GM21786 (cell line): ENCODE measurements at regions not wholly inside any gene's neighbourhood (a gene's known extent, or its start where the extent isn't known, plus 50 kb on each side); places are given as distances from the start of the nearest gene placed in this dataset.

Source experiments
- ATAC-seq: cut with Tn5 transposase; IDR thresholded peaks from one replicate; pipeline ENCODE4 v1.9.1; 2021; ENCODE audit not compliant: unreplicated experiment

DNA sequence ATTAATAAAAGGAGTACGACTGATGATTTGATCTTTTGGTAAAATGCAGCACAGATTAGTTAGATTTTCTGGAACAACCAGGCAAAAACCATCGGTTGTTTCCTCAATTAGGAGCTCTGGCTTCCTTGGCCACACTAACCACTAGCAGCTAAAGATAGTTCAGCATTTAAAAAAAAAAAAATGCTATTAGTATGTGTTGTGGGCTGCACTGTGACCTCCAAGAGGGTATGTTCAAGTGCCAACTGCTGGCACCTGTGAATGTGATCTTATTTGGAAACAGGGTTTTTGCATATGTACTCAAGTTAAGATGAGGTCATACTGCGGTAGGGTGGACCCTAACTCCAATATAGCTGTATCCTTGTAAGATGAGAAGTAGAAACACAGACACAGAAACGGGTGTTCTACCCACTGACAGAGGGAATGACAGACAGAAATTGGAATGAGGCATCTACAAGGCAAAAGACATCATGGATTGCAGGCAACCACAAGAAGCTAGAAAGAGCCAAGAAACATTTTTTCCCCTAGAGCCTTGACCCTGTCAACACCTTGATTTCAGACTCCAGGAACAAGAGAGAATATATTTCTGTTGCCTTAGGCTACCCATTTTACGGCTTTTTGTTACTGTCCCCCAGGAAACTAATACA is 534.6 kb upstream of the ROBO2 start:
- no peak for ATAC-seq

DNA sequence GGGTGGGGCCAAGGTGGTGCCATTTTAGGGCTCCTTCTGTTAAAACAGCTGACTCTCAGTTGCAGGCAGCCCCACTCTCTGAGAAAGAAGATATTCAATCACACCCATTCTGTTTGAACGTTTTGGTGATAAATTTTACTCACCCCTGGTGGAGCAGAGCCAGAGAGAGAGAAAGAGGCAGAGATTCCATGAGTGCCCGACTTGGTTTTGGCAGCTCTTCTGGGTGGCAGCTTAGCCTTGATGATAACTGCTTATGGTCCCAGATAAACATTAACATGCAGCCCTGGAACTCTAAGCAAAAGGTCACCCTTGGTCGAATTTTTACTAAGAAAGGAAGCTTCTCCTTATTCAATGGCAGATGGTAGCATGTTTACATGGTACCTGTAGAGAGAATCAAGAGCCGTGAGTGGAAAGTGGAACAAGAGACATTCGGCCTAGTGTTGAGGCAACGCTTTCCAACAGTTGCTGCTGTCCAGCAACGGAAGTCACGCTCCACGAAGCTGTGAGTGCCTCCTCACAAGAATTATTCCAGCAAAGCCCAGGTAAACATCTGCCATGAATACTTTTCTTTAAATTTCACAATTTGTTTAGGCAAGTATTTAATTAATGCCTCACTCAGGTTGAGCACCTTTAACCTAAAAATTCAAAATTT is 530.6 kb upstream of the ROBO2 start:
- no peak for ATAC-seq

DNA sequence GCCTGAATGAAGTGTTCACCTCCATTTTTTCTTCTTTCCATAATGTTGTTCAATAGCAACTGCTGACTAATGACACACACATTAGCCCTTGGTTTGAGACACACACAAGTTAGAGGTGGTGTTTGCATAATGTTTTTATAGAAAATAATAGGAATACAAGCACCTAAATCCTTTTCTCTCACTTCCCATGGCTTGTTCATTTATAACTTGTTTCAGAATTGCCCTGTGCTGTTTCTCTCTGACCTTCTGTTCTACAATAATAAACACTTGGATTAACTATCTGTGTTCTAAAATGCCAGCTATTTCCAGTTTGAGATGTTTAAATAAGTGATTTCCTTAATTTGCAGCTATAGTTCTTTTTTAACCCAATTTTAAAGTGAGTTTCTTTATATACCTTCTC is 525.1 kb upstream of the ROBO2 start:
- ATAC-seq = no peak

DNA sequence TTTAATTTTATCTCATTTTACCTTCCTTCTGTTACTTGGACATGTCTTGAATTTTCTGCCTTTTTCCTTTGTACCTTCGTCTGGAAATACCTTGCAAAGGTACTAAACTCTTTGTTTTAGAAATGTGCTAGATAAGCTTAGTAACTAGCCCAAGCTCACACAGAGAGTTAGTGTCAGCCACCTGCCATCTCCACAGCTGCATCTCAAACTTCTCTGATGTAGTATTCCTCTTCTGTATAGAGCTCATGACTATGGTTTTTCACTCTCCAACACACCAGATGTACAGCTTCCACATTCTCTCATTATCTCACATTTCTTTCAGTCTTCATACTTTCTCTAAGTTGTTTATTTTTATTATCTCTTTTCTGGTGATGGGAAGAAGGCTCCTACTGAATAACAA is 516.6 kb upstream of the ROBO2 start:
- no peak for ATAC-seq

DNA sequence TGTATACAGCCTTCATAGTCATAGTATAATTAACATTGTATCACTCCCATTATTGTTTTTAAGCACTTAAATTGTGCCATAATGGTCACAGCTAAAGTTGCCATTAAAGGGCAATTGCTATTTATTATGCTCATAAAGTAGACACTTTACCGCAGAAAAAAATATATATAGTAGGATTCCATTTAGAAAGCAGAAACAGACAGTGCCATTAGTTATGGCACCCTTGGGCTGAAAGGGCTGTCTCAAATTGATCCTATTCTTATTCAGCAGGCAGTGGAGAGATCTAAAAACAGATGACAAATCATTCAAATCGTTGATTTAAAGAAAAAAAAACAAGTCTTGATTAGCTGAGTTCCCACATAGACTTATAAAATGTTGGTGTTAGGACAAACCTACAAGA is 514.2 kb upstream of the ROBO2 start:
- no peak for ATAC-seq

DNA sequence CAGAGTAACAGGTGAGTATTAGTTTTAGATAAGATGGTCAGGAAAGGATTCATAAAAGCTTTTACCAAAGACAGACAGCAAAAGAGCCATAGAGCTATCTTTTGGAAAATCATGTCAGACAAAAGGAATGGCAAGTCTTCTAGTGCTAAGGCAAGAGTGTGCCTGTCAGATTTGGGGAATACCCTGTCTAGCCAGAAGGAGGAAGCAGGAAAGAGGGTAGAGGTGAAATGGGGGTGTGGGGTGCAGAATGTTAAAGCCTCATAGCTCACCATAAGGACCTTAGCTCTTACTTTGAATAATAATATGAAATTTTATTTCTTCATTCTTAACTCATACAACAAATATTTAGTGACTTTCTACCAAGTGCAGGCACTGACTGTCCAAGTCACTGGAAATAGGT is 512.1 kb upstream of the ROBO2 start:
- ATAC-seq = peak; percentile 69

DNA sequence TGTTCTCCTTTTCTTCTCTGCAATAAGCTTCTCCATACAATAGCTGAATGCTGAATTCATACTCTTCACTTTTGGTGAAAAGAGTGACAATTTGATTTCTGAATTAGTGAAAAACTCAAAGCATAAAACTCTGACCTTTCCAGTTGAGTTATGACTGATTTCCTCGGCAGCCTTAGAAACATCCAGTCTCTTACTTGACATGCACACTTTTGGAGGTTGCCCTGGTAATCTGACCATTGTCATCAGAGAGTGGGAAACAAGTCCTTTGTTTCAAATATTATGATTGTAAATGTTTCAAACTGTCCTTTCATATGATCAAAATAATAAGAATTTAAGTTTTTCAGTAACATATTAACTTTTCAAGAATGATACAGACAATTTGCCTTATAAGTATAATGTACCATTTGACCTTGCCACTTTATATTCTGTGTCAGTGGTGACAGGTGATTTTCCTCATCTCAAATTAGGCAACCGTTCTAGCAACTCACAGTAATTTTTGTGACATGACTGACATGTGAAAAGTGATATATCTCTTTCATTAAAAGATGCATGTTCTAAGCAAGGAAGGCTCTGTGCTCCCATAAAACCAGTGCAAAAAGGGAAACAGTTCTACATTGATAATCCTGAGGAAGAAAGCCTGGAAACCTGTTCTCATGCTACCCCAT is 507.6 kb upstream of the ROBO2 start:
- ATAC-seq = no peak

DNA sequence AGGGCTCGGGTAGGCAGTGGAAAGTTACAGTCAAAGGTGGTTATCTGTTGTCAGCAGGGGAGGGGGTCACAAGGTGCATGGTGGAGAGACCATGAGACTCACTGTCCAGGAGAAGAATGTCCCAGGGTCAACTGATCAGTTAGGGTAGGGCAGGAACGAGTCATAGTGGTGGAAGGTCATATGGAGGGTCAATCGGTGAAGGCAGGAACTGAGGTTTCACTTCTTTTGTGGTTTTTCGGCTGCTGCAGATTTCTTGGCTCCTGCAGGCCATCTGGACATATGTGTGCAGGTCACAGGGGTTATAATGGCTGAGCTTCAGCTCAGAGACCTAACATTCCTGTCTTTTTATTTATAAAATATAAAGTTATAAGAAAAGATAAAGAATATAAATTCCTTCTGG is 506.2 kb upstream of the ROBO2 start:
- ATAC-seq = peak; percentile 47

DNA sequence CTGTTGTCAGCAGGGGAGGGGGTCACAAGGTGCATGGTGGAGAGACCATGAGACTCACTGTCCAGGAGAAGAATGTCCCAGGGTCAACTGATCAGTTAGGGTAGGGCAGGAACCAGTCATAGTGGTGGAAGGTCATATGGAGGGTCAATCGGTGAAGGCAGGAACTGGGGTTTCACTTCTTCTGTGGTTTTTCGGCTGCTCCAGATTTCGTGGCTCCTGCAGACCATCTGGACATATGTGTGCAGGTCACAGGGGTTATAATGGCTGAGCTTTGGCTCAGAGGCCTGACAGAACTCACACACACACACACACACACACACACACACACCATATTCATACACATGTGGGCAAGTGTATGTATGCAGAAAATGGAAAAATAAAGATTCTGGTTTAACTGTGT is 502.0 kb upstream of the ROBO2 start:
- peak; percentile 71 for ATAC-seq

DNA sequence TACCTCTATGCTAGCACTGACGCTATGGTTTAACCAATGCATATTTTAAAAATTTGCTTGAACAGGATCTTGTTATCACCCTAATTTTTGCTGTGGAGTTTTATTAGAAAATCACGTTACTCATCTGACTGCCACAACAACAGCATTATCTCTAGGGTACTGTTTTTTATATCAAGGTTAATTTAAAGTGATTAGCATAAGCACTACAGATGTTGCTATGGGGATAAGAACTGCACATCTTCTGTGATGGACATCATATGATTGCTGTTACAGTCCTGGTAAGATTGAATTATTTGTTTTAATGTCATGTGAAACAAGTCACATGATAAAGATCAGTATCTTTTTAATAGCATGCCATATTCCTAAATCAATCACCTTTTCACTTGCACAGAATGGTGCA is 492.2 kb upstream of the ROBO2 start:
- ATAC-seq = no peak

DNA sequence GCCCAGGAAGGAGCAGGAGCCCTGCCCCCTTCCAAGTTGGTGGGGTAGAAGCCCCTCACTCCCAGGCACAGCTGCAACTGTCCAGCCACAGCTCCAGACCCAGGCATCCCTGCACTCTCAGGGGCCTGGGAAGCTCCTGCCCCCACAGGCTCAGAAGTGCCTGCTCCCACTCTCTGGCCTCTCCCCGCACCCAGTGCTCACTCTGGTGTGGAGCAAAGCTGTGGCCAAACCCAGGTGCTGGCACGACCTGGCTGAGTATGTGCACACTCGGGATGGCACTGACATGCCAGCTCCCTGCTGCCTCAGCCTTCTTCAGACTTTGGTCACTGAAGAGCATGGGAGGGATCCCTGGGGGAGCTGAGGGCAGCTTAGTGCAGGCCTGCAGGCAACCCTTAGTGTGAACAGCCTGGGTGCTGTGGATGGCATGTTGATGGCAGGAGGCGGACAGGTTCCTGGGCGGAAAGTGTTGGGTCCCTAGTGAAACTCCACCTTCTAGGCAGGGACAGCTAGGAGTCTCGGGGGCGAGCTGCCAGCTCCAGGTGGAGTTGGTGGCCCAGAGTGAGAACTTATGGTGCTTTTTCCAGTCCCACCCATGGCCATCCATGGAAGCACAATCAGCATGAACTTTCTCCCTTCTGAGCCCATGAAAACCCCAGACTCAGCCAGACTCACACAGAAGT is 489.2 kb upstream of the ROBO2 start:
- ATAC-seq = no peak

DNA sequence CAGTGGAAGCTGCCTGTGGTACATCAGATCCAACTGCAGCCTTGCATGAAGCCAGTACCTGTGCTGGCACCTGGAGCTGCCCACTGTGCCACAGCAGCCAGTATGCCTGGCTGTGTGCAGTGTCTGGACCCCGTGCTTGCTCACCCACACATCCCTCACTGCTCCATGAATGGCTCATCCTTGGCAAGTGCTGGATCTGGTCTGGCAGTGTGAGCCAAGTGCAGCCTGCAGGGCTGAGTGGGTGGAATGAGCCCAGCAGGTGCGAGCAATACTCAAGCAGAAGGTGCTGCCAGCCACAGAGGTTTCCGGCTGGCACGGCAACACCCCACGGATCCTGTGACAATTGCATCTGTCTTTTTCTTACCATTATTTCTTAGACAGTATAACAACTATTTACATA is 488.2 kb upstream of the ROBO2 start:
- ATAC-seq = no peak

DNA sequence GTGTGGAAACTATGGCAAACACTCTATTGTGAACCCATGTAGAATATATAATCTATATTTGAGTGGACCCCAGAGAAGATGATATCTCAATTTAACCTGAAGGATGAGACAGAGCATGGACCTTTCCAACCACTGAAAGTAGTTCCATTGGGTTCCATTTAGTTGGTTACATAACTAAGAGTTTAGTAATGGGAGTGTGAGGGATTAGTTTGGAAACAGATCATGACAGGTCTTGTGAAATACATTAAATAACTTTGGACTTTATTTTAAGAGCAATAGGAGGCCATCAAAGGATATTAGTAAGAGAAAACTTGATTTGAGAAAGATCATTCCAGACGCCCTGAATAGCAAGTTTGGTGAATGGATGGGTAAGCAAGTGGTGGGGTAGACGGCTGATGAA is 487.2 kb upstream of the ROBO2 start:
- no peak for ATAC-seq

DNA sequence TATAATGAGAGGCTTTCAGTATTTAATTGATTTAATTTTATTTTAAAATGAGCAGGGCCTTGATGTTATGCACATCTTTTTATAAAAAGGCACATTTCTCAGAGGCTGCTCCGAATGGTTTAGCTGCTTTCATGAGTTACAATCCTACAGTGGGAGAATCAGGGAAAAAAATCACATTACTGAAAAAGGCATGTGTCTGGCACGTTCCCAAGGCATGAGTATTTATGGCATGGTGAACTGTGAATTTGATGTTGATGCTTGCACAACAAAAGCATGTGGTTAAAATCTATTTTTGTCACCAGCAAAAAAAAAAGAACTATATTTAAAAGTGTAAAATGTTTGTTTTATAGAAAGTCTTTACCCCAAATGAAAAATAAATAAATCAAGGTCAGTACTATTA is 485.2 kb upstream of the ROBO2 start:
- ATAC-seq = no peak

DNA sequence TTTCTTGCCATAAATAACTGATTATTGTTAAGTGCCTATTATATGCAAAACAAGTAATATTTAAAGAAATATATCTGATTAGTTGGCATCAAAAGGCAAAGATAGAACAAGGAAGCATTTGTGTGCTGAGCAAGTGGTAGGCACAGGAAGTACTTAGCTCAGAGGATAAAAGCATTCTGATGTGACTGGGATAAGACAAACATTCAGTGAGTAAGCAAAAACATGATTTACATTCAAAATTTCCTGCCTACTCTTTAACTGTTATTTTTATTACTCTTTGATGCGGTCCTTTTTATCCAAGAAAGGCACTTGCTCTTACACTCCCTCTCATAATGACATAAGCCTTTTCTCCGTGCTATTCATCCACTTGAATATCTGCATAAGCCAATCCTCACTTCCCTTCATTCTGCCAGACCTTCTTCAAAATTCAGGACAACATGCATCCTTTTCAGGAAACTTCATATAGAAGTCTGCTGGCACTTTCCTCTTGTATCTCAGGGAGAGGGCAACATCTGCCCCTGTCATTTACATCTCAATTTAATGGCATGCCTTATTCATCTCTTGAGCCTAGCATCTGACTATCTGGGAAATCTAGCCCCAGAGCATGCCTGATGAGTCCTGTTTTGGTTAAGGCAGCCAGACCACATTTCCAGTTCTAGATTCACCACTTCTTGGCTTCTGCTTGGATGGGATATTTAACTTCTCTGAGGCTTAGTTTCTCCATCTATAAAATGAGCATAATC is 478.2 kb upstream of the ROBO2 start:
- no peak for ATAC-seq

DNA sequence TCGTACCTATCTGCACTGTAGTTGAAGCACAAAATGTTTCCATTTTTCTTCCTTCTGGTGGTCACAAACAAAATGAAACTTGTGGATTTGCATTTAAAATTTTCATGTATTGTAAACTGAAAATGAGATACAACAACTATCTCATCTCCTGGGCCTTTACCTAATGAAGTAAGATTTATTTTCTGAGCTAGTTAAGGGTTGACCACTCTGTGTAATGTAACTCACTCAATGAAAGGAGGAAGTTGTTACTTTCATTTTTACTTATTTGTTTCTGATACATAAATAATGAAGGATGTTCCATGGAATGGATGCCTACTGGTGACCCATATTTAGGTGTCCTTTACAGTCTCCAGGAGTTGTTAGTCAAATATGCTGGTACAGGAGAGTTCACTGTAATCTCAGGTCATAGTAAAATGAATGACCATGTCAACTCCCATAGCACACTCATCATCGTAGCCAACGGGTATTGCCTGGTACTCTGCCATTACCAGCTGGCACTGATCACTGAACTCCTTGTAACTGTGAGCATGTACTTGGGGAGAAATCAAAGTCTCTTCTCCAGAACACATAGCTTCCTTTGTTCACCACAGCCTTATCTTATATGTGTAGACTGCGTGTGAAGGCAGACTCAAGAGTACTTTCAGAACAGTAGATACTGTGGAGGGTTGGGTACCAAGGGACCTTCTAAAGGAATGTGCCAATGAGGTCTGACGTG is 474.2 kb upstream of the ROBO2 start:
- ATAC-seq = peak; percentile 63

DNA sequence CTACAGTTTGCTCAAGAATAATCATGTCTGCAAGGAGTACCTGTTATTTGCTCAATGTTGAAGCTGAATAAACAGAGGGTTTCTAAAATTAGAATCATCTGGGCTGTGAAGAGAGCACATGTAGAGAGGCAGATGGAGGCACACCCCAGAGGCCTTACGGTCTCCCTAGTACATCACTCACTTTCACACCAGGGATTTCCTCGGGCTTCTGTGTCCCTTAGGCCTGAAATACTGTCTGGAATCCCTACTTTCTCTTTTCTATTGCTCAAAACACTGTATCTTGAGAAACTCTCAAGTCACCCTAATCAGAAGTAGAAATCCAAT is 473.7 kb upstream of the ROBO2 start:
- ATAC-seq = peak; percentile 29

DNA sequence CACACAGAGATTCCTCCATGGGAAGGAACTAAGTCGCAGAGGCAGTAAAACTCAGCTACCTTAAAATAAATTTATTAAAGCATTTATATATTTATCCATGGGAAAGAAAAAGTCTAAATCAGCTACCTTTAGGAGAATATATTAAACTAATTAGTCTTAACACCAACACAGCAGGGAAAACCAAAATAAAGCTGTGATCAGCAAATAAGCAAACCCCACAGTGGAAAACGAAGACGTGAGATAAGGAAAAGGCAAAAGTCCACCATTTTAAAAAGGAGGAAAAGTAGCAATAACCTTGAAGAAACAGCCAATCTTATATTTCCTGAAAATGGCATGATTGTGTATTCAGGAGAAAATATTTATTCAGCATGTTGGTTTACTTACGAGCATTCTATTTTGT is 473.0 kb upstream of the ROBO2 start:
- no peak for ATAC-seq

DNA sequence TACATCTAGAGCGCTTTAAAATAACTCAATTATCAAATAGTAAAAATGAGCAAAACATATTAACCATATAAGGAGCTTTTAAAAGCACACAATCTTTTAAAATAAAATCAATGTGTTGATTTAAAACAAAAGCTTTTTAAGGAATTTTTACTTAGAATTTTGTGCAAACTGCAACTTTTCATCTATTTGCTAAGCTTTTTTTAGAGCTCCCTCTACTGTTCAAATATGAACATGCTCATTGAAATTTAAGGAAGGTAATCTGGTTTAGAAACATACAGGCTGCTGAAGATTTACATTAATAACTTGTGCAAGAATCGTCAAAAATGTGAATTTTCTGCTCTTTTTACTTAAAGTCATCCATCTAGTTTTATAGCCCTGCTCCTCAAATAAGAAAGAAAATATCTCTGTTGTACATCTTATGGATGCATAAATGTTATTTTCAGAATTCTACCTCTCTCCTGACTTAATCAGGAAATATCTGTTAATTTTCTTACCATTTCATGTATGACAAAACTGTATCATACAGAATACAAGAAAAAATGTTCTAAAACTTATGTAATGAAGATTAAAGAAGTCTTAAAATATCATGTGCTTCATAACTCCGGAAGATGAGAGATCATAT is 469.4 kb upstream of the ROBO2 start:
- no peak for ATAC-seq

DNA sequence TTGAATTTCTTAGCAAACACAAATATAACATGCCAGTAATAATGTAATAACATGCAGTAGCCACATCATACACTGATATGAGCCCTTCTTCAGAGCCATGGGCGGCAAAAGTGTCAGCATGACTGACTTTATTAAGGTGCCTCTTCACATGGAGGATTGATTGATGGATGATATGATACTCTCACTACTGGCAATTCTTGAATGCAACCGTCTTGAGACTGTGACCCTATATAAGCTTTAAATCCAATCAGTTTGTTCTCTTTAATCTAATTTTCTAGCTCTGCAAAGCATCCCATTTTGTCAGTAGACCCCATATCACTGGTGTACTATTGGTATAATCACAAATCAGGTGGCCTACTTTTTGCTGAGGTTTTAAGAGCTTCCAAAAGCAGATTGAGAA is 463.7 kb upstream of the ROBO2 start:
- ATAC-seq = no peak
